ENCODE measurements at regions not wholly inside any gene's neighbourhood (a gene's known extent, or its start where the extent isn't known, plus 50 kb on each side); places are given as distances from the start of the nearest gene placed in this dataset.

DNA sequence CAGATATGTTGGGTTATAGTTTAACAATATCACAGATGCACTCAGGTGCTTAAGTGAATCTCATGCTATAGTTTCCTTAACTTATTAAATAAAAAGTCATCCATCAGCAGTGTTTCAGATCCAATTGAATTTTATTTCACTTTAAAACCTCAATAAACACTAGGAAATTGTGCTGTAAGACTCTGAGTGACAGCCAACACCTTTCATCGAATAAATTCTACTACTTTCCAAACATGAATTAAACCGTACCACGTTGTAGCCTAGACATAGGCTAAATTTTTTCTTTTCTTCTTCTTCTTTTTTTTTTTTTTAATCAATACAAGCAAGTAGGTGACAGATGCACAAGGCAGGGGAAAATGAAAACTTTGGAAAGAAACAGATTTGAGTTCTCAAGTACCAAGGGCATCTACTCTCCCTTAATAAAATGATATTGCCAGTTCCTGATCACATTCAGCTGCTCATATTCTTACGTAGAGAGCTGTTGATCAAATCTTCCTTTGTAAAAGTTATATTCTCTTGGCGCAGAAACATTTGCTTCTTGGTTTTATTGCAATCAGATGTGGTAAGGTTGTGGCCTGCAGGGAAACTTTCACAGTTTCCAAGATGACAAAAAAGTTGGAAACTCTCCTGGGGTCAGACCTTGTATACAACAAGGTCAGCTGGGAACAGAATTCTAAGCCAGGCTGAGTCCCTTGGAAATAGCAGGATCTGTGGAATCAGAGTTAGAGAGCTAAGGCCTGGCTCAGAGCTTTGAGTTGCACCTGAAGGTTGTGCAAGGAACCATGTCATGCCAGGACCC lies 147.7 kb downstream of the CD47 start:
- TF ChIP-seq, protein P1, sequence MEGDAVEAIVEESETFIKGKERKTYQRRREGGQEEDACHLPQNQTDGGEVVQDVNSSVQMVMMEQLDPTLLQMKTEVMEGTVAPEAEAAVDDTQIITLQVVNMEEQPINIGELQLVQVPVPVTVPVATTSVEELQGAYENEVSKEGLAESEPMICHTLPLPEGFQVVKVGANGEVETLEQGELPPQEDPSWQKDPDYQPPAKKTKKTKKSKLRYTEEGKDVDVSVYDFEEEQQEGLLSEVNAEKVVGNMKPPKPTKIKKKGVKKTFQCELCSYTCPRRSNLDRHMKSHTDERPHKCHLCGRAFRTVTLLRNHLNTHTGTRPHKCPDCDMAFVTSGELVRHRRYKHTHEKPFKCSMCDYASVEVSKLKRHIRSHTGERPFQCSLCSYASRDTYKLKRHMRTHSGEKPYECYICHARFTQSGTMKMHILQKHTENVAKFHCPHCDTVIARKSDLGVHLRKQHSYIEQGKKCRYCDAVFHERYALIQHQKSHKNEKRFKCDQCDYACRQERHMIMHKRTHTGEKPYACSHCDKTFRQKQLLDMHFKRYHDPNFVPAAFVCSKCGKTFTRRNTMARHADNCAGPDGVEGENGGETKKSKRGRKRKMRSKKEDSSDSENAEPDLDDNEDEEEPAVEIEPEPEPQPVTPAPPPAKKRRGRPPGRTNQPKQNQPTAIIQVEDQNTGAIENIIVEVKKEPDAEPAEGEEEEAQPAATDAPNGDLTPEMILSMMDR (IDR thresholded peaks at IDR 0.05), result no peak
- TF ChIP-seq POLR2A (IDR thresholded peaks at IDR 0.05), result no peak

All from esophagus squamous epithelium (tissue), 4 donors.